Right cardiac atrium (tissue), 5 donors: ENCODE measurements at regions not wholly inside any gene's neighbourhood (a gene's known extent, or its start where the extent isn't known, plus 50 kb on each side); places are given as distances from the start of the nearest gene placed in this dataset.
"Not testable (repeated sequence)": the region's sequence is repeated elsewhere in the genome, so short reads cannot be mapped to it uniquely, and the experiment has no call there.

Experiments used
- ATAC-seq, 2 donors: fragments of 200-7000 bp; cut with Tn5 transposase; one replicate each; pipeline versions ENCODE4 v1.8.0 to v1.9.1; 2020; ENCODE audit warnings: moderate library complexity in 2 of 2, mild to moderate bottlenecking in 1 of 2
- DNase-seq, 3 donors: peaks; one replicate each; pipeline ENCODE4 v3.0.0-alpha.2; 2020
- H3K27ac ChIP-seq: one replicate; pipeline ENCODE4 v1.5.1; 2013; ENCODE audit warnings: mild to moderate bottlenecking, low read length, control low read depth, moderate library complexity
- H3K27me3 ChIP-seq: one replicate; pipeline ENCODE4 v1.6.1; 2013; ENCODE audit not compliant: control insufficient read depth, insufficient read depth
- H3K4me1 ChIP-seq: one replicate; pipeline ENCODE4 v1.6.1; 2013; ENCODE audit warnings: low read length; ENCODE audit not compliant: control insufficient read depth, insufficient read depth
- H3K4me3 ChIP-seq: one replicate; pipeline ENCODE4 v1.5.1; 2013; ENCODE audit warnings: low read length, control low read depth
- H3K9me3 ChIP-seq: one replicate; pipeline ENCODE4 v1.6.1; 2013; ENCODE audit warnings: low read length; ENCODE audit not compliant: control insufficient read depth
- WGBS: extraction: QIAGEN DNeasy Blood & Tissue Kit; methylation state at CpG from one replicate; pipeline ENCODE4 v1.1.7; 2013; 5-methylcytosine and 5-hydroxymethylcytosine counted together
- intact Hi-C, 4 donors: fragments of 100-400 bp; cut with DNase I; formaldehyde crosslinking; loops; one replicate each; pipeline versions ENCODE4 v1.11.0 to v1.14.0; 2022 to 2023
- donor health status: healthy with polysubstance abuse.
- donor health status: DM: no; HTN: yes; CAD: no.
- donor health status: DM: no; HTN: no; CAD: no.
- donor health status: DM: no; HTN: yes; CAD: no; lungs with severe emphysema.
- donor health status: DM: yes; HTN: yes; CAD: no.

DNA sequence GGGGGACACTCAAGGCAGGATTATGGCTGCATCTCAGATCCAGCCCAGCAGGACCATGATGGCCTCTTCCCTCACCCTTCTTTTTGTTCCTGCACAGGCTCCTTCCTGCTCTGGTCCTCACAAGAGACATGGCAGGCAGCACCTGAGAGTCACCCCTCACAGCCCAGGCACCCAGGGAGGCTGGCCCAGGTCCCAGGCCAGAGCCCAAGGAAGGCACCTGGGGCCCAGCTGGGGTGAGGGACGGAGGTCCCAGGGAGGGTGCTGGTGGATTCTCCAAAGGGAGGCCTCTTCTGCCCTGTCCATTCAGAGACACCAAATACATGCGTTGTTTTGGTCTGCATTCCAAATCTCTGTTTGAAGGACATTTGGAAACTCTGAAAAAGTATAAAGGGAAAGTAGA lies 285.4 kb upstream of the HS6ST1 start:
- ATAC-seq (no peak), DNase-seq (peak in 1 of 3 donors; percentile 34)
- no peaks in the 10 kb centered on the region for H3K9me3 ChIP-seq
- H3K4me3 ChIP-seq = no peak overlapping the region
- H3K27ac ChIP-seq = no peak overlapping the region
- no peaks in the 10 kb centered on the region for H3K4me1 ChIP-seq
- intact Hi-C loops = no loop called here
- no peaks in the 10 kb centered on the region for H3K27me3 ChIP-seq
- WGBS = 94% methylated on average over 2 of the region's 2 CpGs

DNA sequence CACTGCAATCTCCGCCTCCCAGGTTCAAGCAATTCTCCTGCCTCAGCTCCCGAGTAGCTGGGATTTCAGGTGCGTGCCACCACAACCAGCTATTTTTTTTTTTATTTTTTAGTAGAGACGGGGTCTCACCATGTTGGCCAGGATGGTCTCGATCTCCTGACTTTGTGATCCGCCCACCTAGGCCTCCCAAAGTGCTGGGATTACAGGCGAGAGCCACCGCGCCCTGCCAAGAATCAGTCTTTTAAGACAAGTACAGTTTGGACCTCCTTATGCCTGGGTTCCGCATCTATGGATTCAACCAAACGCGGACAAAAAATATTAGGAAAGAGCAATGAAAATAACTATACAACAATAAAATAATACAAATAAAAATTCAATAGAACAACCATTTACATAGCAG lies 285.9 kb upstream of the HS6ST1 start:
- H3K9me3 ChIP-seq, H3K4me3 ChIP-seq, H3K27ac ChIP-seq, intact Hi-C loops, H3K27me3 ChIP-seq, H3K4me1 ChIP-seq, ATAC-seq: not testable (repeated sequence)
- DNase-seq = peak in 1 of 3 donors; percentile 9
- 95% methylated on average over 12 of the region's 12 CpGs for WGBS

- Histone ChIP-seq H3K27me3 (no peaks in the 10 kb centered on the region), H3K4me1 (no peaks in the 10 kb centered on the region), H3K27ac (no peak overlapping the region), H3K9me3 (no peaks in the 10 kb centered on the region), H3K4me3 (no peak overlapping the region)
- intact Hi-C loops = no loop called here
- ATAC-seq = no peak
- WGBS = 96% methylated on average over 7 of the region's 7 CpGs
- peak in 1 of 3 donors; percentile 11 for DNase-seq
Observed at GRCh38 chr2:128605421-128605820, 286.8 kb upstream of the HS6ST1 start.

GRCh38 chr2:128605931-128606330 lies 287.3 kb upstream of the HS6ST1 start:
- Histone ChIP-seq H3K27me3 (no peaks in the 10 kb centered on the region), H3K4me1 (no peaks in the 10 kb centered on the region), H3K9me3 (no peaks in the 10 kb centered on the region), H3K4me3 (no peak overlapping the region), H3K27ac (no peak overlapping the region)
- 94% methylated on average over 13 of the region's 13 CpGs for WGBS
- intact Hi-C loops = no loop called here
- ATAC-seq (no peak), DNase-seq (no peak)

DNA sequence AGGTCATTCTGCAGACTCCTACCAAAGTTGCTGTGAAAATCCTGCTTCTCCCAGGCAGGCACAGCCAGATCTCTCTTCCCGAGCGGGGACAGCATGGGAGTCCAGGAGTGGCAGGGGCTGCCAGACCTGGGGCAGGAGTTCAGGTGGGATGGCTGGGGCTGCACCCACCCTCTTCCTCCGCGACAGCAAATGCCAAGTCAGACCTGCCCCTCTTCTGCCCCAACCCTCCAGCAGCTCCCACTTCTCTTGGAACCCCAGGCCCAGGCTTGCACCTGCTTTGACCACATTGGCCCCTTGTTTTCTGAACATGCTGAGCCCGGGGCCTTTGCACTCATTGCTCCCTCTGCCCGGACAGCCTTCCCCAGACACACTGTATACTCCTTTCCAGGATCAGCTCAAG lies 288.2 kb upstream of the HS6ST1 start:
- intact Hi-C loops = no loop called here
- H3K27me3 ChIP-seq = no peaks in the 10 kb centered on the region
- 94% methylated on average over 6 of the region's 6 CpGs for WGBS
- H3K4me1 ChIP-seq = no peaks in the 10 kb centered on the region
- no peaks in the 10 kb centered on the region for H3K9me3 ChIP-seq
- H3K27ac ChIP-seq = no peak overlapping the region
- H3K4me3 ChIP-seq = no peak overlapping the region
- DNase-seq (peak in 1 of 3 donors; percentile 10), ATAC-seq (no peak)

DNA sequence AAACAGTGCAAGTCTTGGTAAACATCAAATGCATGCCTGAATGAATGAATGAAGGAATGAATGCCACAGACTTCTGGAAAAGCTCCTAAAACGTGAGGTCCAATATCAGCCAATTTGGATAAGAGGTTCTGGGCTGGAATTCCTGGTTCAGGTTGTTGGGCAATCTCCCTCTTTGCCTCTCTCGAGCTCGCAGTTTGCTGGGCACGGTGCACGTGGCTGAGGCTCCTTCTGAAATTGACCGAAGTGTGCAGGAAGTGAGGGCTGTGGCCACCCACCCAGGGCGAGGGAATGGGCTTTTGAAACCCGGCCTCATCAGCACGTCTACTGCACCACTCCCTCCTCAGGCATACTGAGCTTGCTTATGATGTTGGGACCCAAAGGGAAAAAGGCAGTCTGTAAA lies 288.8 kb upstream of the HS6ST1 start:
- no peak for ATAC-seq
- intact Hi-C loops = no loop called here
- peak in 1 of 3 donors; percentile 35 for DNase-seq
- no peaks in the 10 kb centered on the region for H3K27me3 ChIP-seq
- H3K27ac ChIP-seq = no peak overlapping the region
- H3K4me3 ChIP-seq = no peak overlapping the region
- no peaks in the 10 kb centered on the region for H3K4me1 ChIP-seq
- WGBS = 59% methylated on average over 9 of the region's 9 CpGs
- no peaks in the 10 kb centered on the region for H3K9me3 ChIP-seq

DNA sequence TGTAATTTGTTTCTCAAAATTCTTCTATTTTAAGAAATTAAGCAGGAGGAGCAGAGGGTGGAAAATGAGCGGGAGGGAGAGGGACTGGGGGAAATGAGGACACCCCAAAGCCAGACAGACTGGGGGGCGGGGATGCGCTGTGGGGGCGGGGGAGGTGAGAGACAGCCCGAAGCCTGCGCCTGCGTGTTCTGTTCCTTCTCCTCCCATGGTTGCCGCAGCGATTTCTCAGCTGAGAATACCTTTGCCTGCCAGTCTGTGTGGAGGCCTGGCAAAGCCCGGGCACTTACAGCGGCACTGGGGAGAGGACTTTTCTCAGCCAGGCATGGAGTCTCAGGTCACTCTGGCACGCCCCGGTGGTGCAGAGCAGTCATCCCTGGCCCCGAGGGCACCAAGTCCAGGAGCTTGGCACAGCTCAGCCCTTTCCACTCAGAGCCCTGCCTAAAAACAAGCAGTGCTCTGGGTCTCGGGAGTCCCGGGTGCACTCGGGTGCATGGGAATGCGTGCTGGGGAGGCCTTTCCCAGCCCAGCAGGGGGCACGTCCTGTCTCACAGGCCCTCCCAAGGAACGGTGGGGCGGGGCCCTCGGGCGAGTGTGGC lies 289.3 kb upstream of the HS6ST1 start:
- H3K27me3 ChIP-seq = no peaks in the 10 kb centered on the region
- no peak overlapping the region for H3K4me3 ChIP-seq
- ATAC-seq (peak in 1 of 2 donors; percentile 23), DNase-seq (peak in 1 of 3 donors; percentile 44)
- no peak overlapping the region for H3K27ac ChIP-seq
- H3K4me1 ChIP-seq = no peaks in the 10 kb centered on the region
- intact Hi-C loops = no loop called here
- no peaks in the 10 kb centered on the region for H3K9me3 ChIP-seq
- 62% methylated on average over 23 of the region's 23 CpGs for WGBS

DNA sequence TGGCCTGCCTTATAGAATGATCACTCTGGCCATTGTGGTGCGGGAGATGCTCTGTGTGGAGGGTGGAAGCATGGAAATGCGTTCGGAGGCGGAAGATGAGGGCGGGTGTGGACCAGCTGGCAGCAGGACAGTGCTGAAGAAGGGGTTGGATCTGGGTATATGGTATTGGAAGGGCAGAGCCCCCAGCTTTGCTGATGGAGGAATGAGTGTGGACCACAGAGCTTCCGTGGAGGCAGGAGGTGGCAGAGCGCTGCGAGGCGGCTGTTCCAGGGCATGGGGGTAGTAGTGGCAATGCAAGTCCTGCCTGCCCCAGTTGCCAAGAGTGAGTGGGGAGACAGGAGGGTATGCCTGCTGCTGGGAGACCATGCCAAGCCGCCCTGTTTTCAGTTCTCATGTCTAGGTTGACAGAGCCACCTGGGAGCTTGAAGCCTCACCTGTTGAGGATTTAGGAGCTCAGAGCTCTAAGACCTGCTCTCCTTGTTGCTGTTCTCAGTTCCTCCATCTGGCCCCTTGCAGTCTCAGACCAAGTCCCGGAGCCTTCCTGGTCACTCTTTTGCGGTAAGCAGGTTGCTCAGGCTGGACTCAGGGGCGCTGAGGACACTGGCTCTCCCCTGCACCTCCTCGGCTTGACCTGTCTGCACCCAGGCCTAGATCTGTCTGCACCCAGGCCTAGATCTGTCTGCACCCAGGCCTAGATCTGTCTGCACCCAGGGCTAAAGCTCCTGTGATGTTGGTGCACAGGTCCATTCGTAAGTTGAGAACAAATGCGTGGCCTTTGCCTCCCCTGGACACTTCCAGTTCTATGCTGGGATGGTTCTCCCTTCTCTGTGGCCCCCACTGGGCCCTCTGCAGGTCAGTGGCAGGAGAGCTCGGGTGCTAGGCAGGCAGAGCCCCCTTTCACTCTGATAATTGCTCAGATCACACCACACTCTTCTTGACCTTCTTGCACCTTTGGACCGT lies 290.5 kb upstream of the HS6ST1 start:
- ATAC-seq (no peak), DNase-seq (peak in 1 of 3 donors; percentile 24)
- H3K4me3 ChIP-seq = no peak overlapping the region
- no peak overlapping the region for H3K27ac ChIP-seq
- WGBS = 96% methylated on average over 18 of the region's 18 CpGs
- intact Hi-C loops = no loop called here
- no peaks in the 10 kb centered on the region for H3K9me3 ChIP-seq
- H3K27me3 ChIP-seq = no peaks in the 10 kb centered on the region
- H3K4me1 ChIP-seq = no peaks in the 10 kb centered on the region

GRCh38 chr2:128610496-128610895 lies 291.8 kb upstream of the HS6ST1 start:
- Histone ChIP-seq H3K4me1 (no peaks in the 10 kb centered on the region), H3K4me3 (no peak overlapping the region), H3K9me3 (no peaks in the 10 kb centered on the region), H3K27ac (no peak overlapping the region), H3K27me3 (no peaks in the 10 kb centered on the region)
- intact Hi-C loops = no loop called here
- WGBS = 92% methylated on average over 9 of the region's 9 CpGs
- ATAC-seq (no peak), DNase-seq (no peak)

DNA sequence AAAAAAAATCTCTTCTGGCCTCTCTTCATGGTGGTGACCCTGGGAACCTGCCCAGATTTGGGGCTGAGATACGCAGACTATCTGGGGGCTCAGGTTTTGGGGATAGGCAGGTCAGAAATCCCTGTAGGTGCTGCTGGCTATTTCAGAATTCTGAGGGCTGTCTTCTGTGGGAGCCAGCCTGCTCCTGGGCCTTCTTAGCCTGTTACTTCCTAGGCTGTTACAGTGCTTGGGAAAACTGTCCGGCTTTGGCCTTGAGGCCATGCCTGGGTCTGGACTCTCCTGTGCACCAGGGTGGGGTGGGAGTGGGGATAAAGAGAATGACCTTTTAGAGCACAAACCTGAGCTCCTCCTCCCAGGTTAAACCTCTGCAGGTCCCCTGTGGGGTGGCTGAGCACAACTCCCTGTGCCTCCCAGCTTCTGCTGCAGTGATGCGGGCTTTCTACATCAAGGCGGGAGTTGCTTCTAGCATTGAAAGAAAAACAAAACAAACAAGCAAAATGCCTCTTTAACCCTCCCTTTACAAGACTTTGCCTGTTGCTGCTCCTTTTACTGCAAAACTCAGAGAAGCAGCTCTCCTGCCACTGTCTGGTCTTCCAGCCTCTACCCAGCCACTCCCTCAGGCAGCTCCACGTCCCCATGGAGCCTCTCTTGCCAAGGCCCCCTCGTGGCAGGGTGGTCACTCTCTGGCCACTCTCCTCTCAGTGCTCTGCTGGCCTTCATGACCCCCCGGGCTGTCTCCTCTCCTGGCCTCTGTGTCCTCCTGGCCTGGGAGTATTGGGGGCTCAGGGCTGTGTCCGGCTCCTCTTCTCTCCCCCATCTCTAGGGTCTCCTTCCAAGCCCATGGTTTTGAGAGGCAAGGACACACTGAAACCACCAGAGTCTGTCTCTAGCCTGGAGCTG lies 293.0 kb upstream of the HS6ST1 start:
- peak in 1 of 3 donors; percentile 22 for DNase-seq
- no peak overlapping the region for H3K4me3 ChIP-seq
- intact Hi-C loops = no loop called here
- 86% methylated on average over 8 of the region's 8 CpGs for WGBS
- H3K4me1 ChIP-seq = no peaks in the 10 kb centered on the region
- no peak overlapping the region for H3K27ac ChIP-seq
- H3K27me3 ChIP-seq = no peaks in the 10 kb centered on the region
- ATAC-seq = no peak
- no peaks in the 10 kb centered on the region for H3K9me3 ChIP-seq

GRCh38 chr2:128612628-128613027 lies 294.0 kb upstream of the HS6ST1 start:
- no peak for ATAC-seq
- H3K4me1 ChIP-seq = no peaks in the 10 kb centered on the region
- intact Hi-C loops = no loop called here

More at GRCh38 chr2:128612628-128613027, 294.0 kb upstream of the HS6ST1 start:
- DNase-seq = peak in 1 of 3 donors; percentile 4
- WGBS = 91% methylated on average over 3 of the region's 3 CpGs
- H3K4me3 ChIP-seq = no peak overlapping the region
- no peaks in the 10 kb centered on the region for H3K9me3 ChIP-seq
- H3K27me3 ChIP-seq = no peaks in the 10 kb centered on the region
- H3K27ac ChIP-seq = no peak overlapping the region
